Panc1 (cell line): ENCODE measurements at regions not wholly inside any gene's neighbourhood (a gene's known extent, or its start where the extent isn't known, plus 50 kb on each side); places are given as distances from the start of the nearest gene placed in this dataset.

Source experiments
- POLR2AphosphoS5 ChIP-seq: IDR thresholded peaks from 2 replicates; pipeline ENCODE4 v1.6.1; 2012; ENCODE audit warnings: mild to moderate bottlenecking, low read depth, low read length, moderate library complexity
- TCF7L2 ChIP-seq: IDR thresholded peaks from 2 replicates; pipeline ENCODE4 v1.6.1; 2011; ENCODE audit warnings: mild to moderate bottlenecking, low read depth, low read length, inconsistent platforms
- TF ChIP-seq, protein P1 (sequence below): fragments of 450-650 bp; IDR thresholded peaks from 2 replicates; pipeline ENCODE4 v1.5.1; 2017; ENCODE audit warnings: mild to moderate bottlenecking
- TF ChIP-seq, protein P2 (sequence below), 2 experiments: IDR thresholded peaks; 2 replicates each; pipeline ENCODE4 v1.6.1; 2011 to 2012; ENCODE audit warnings: low read depth in 2 of 2, control low read depth in 1 of 2, low read length in 1 of 2, mild to moderate bottlenecking in 1 of 2, moderate library complexity in 1 of 2; ENCODE audit not compliant: insufficient read depth in 1 of 2

DNA sequence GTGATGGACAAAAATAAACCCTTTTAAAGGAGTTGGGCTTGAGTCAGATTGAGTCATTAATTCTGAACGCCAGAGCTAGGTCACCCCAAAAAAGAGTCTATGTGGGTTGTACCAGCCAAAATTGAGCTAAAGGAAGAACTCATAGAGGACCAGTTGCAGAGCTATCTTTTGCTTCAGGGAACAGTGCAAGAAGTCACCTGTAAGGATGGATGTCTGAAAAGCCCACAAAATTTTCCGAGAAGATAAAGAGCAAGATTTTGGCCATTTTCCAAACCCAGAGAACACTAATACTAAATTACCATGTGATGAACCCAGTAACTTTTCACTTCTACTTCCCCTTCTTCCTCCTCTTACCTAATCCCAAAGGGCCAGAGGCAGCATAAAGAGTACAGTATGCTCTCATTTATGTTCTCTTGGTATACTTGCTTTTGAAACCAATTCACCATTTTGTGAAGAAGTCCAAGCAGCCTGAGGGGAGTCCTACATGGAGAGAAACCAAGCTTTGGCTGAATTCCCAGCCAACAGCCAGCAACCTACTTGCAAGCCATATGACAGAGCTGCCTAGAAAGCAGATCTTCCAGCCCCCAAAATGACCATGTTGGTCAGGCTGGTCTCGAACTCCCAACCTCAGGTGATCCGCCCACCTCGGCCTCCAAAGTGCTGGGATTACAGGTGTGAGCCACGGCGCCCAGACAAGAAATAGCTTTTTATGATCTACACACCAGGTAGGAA is 551.7 kb downstream of the SATB2 start:
- TF ChIP-seq, protein P1, sequence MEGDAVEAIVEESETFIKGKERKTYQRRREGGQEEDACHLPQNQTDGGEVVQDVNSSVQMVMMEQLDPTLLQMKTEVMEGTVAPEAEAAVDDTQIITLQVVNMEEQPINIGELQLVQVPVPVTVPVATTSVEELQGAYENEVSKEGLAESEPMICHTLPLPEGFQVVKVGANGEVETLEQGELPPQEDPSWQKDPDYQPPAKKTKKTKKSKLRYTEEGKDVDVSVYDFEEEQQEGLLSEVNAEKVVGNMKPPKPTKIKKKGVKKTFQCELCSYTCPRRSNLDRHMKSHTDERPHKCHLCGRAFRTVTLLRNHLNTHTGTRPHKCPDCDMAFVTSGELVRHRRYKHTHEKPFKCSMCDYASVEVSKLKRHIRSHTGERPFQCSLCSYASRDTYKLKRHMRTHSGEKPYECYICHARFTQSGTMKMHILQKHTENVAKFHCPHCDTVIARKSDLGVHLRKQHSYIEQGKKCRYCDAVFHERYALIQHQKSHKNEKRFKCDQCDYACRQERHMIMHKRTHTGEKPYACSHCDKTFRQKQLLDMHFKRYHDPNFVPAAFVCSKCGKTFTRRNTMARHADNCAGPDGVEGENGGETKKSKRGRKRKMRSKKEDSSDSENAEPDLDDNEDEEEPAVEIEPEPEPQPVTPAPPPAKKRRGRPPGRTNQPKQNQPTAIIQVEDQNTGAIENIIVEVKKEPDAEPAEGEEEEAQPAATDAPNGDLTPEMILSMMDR = no peak
- TF ChIP-seq TCF7L2 (no peak), POLR2AphosphoS5 (no peak)
- TF ChIP-seq, protein P2, sequence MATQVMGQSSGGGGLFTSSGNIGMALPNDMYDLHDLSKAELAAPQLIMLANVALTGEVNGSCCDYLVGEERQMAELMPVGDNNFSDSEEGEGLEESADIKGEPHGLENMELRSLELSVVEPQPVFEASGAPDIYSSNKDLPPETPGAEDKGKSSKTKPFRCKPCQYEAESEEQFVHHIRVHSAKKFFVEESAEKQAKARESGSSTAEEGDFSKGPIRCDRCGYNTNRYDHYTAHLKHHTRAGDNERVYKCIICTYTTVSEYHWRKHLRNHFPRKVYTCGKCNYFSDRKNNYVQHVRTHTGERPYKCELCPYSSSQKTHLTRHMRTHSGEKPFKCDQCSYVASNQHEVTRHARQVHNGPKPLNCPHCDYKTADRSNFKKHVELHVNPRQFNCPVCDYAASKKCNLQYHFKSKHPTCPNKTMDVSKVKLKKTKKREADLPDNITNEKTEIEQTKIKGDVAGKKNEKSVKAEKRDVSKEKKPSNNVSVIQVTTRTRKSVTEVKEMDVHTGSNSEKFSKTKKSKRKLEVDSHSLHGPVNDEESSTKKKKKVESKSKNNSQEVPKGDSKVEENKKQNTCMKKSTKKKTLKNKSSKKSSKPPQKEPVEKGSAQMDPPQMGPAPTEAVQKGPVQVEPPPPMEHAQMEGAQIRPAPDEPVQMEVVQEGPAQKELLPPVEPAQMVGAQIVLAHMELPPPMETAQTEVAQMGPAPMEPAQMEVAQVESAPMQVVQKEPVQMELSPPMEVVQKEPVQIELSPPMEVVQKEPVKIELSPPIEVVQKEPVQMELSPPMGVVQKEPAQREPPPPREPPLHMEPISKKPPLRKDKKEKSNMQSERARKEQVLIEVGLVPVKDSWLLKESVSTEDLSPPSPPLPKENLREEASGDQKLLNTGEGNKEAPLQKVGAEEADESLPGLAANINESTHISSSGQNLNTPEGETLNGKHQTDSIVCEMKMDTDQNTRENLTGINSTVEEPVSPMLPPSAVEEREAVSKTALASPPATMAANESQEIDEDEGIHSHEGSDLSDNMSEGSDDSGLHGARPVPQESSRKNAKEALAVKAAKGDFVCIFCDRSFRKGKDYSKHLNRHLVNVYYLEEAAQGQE (IDR thresholded peaks at IDR 0.05; ENCODE audit: insufficient read depth in 1 of 2, low read depth in 2 of 2, low read length in 1 of 2) = no peak
